ENCODE measurements at regions not wholly inside any gene's neighbourhood (a gene's known extent, or its start where the extent isn't known, plus 50 kb on each side); places are given as distances from the start of the nearest gene placed in this dataset.

DNA sequence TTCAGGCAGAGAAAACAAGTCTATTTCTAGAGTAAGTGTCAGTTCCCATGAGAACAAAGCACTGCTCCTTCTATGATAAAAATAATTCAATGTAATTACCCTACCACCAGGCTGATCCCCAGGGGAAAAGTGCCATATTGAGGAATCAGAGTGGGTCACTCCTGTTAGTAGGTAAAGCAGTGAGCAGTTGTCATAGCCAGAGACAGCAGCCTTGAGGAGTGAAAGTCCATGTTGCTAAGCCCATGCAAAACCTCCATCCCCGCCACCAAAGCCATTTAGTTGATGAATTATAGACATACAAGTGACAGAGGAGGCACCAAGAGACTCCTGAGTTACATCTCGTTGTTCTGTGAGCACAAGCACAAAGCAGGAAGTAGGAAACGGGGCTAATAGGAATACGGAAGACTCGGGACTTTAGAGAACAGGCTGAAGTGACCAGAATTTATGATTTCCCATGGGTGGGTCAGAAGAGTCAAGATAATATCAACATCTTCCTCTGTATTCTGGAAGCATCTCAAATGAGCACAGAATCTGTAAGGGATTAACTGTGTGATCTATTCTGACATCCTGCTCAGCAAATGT lies 197.9 kb downstream of the MAFB start:
- H3K27me3 ChIP-seq, result no peaks in the 10 kb centered on the region
- peak overlapping the region; percentile 97 for H3K27ac ChIP-seq
- no peak overlapping the region for H3K4me3 ChIP-seq (ENCODE audit: low read depth in 1 of 2, low read length in 1 of 2)
- peaks cover 48 to 55% of the 10 kb centered on the region in 2 experiments for H3K4me1 ChIP-seq (ENCODE audit: control insufficient read depth in 1 of 2, insufficient read depth in 1 of 2, low read depth in 1 of 2, low read length in 1 of 2)
- H3K36me3 ChIP-seq, result no peaks in the 10 kb centered on the region
- no peak for TF ChIP-seq CTCF (IDR thresholded peaks at IDR 0.05)
- H3K9me3 ChIP-seq, result no peaks in the 10 kb centered on the region

- Histone ChIP-seq H3K4me1 (ENCODE audit: control insufficient read depth in 1 of 2, insufficient read depth in 1 of 2, low read depth in 1 of 2, low read length in 1 of 2) (peaks cover 35 to 43% of the 10 kb centered on the region in 2 experiments), H3K27ac (no peak overlapping the region), H3K4me3 (ENCODE audit: low read depth in 1 of 2, low read length in 1 of 2) (no peak overlapping the region), H3K27me3 (no peaks in the 10 kb centered on the region), H3K9me3 (no peaks in the 10 kb centered on the region), H3K36me3 (no peaks in the 10 kb centered on the region)
- TF ChIP-seq CTCF (IDR thresholded peaks at IDR 0.05), result no peak
Observed at GRCh38 chr20:40489886-40490285, 199.2 kb downstream of the MAFB start.

GRCh38 chr20:40488401-40488800 lies 200.6 kb downstream of the MAFB start:
- H3K4me1 ChIP-seq (ENCODE audit: control insufficient read depth in 1 of 2, insufficient read depth in 1 of 2, low read depth in 1 of 2, low read length in 1 of 2), result peaks cover 21 to 28% of the 10 kb centered on the region in 2 experiments
- no peaks in the 10 kb centered on the region for H3K9me3 ChIP-seq
- TF ChIP-seq CTCF (IDR thresholded peaks at IDR 0.05), result no peak
- H3K4me3 ChIP-seq (ENCODE audit: low read depth in 1 of 2, low read length in 1 of 2), result no peak overlapping the region
- no peaks in the 10 kb centered on the region for H3K36me3 ChIP-seq
- H3K27ac ChIP-seq, result no peak overlapping the region
- H3K27me3 ChIP-seq, result no peaks in the 10 kb centered on the region

- H3K27me3 ChIP-seq, result no peaks in the 10 kb centered on the region
- TF ChIP-seq CTCF (IDR thresholded peaks at IDR 0.05), result no peak
- no peak overlapping the region for H3K27ac ChIP-seq
- H3K4me1 ChIP-seq (ENCODE audit: control insufficient read depth in 1 of 2, insufficient read depth in 1 of 2, low read depth in 1 of 2, low read length in 1 of 2), result peaks cover 5 to 7% of the 10 kb centered on the region in 2 experiments
- H3K36me3 ChIP-seq, result no peaks in the 10 kb centered on the region
- no peaks in the 10 kb centered on the region for H3K9me3 ChIP-seq
- no peak overlapping the region for H3K4me3 ChIP-seq (ENCODE audit: low read depth in 1 of 2, low read length in 1 of 2)
Observed at GRCh38 chr20:40486297-40486696, 202.7 kb downstream of the MAFB start.

- H3K9me3 ChIP-seq, result no peaks in the 10 kb centered on the region
- H3K27me3 ChIP-seq, result peaks cover 5% of the 10 kb centered on the region
- no peak overlapping the region for H3K4me3 ChIP-seq (ENCODE audit: low read depth in 1 of 2, low read length in 1 of 2)
- no peaks in the 10 kb centered on the region for H3K36me3 ChIP-seq
- no peak overlapping the region for H3K27ac ChIP-seq
- no peaks in the 10 kb centered on the region for H3K4me1 ChIP-seq (ENCODE audit: control insufficient read depth in 1 of 2, insufficient read depth in 1 of 2, low read depth in 1 of 2, low read length in 1 of 2)
- TF ChIP-seq CTCF (IDR thresholded peaks at IDR 0.05), result no peak
Observed at GRCh38 chr20:40481743-40482458, 207.1 kb downstream of the MAFB start.

Measured in neutrophil (primary cell).